Stimulated activated CD4-positive, alpha-beta T cell treated with anti-CD3 and anti-CD28 coated beads, Interleukin-1b, Interleukin-23, amount 100 ng/mL, for 48 hours (primary cell): ENCODE measurements at regions not wholly inside any gene's neighbourhood (a gene's known extent, or its start where the extent isn't known, plus 50 kb on each side); places are given as distances from the start of the nearest gene placed in this dataset.
"Not testable (repeated sequence)": the region's sequence is repeated elsewhere in the genome, so short reads cannot be mapped to it uniquely, and the experiment has no call there.

Experiments used
- DNase-seq: peaks from one replicate; pipeline ENCODE4 v3.0.0-alpha.2; 2020

DNA sequence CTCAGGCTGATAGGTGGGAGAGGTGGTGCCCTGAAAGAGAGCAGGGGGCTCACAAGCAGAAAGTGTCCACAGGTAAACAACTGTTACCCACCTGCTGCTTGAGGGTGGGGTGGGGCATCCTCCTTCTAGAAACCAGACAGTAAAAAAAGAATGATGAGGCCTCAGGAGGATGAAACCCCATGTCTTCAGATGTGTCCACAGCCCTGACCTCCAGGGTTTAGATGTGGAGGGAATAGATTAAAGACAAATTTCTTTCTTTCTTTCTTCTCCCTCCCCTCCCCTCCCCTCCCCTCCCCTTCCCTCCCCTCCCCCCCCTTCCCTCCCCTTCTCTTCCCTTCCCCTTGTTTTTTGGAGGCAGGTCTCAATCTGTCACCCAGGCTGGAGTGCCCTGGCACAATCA lies 333.5 kb upstream of the NUPR2 start:
- no peak for DNase-seq

DNA sequence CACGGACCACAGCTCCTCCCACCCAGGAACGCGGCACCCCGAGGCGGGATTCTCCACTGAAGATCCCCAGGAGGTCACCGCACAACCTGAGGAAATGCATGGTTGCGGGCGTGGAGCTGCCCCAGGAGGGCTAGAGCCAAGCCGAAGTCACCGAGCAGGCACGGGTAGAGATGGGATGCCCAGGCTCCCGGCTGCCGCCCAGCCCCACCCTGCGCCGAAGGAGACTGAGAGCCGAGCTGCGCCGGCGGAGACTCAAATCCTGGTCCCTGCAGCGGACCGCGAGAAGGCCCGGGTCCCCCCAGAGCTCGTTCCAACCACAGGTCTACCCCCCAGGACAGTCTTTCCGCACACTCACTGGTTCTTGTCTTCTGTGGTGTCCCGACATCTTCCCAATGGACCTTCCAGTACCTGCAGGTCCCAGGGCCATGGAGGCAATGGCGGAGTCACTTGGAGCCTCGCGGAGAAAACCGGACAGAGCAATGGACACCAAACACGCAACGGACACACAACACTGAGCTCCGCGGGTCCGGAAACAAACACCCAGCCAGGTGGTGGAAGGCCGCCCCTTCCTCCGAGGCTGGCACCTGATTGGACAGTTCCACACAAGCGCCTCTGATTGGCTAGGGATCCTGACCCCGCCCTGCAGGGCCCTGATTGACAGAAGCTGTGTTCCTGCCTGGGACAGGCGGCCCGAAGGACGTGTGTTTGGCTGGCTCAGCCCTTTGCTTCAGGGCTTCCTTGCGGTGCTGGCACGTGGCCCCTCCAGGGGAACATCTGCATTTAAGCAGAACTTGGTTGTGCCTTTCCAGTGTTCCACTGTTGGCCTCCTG lies 331.9 kb upstream of the NUPR2 start:
- DNase-seq, result no peak

DNA sequence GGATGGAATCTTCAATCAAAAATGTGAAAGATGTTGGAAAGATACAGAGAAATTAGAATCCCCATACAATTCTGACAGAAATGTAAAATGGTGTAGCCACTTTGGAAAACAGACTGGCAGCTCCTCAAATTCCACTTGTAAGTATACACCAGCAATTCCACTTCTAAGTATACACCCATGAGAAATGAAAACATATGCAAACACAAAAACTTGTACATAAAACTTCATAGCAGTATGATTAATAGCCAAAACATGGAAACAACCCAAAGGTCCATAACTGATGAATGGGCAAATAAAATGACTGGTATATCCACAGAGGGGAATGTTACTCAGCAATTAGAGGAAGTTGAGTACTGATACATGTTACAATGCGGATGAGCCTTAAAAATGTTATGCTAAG lies 304.3 kb upstream of the NUPR2 start:
- not testable (repeated sequence) for DNase-seq

DNA sequence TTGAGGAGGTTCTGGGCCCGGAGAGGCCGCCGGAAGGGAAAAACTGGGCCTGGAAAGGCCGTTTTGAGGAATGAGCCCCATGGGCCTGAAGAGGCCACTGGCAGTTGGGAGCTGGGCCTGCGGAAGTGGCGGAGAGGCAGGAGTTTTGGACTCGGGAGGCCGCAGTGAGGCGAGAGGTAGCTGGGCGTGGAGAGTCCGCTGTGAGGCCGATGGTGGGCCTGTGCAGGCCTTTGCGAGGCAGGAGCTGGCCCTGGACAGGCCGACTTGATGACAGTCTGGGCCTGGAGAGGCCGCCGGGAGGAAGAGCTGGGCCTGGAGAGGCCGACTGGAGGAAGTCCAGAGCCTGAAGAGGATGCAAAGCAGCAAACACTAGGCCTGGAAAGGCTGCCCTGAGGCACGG lies 259.0 kb upstream of the NUPR2 start:
- no peak for DNase-seq

DNA sequence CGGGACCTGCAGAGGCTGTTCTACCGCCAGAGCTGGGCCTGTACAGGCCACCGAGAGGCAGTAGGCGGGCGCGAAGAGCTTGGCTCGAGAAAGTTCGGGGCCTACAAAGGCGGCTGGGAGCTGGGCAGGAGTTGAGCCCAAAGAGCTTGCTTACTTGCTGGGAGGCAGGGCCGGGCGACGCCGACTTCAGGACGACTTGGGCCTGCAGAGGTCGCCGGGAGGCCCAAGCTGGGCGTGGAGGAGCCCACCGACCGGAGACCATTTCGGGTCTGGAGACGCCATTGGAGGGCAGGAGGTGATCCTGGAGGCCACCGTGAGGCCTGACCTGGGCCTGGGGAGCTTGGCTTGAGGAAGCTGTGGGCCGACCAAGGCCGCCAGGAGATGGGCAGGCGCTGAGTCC lies 258.4 kb upstream of the NUPR2 start:
- not testable (repeated sequence) for DNase-seq

DNA sequence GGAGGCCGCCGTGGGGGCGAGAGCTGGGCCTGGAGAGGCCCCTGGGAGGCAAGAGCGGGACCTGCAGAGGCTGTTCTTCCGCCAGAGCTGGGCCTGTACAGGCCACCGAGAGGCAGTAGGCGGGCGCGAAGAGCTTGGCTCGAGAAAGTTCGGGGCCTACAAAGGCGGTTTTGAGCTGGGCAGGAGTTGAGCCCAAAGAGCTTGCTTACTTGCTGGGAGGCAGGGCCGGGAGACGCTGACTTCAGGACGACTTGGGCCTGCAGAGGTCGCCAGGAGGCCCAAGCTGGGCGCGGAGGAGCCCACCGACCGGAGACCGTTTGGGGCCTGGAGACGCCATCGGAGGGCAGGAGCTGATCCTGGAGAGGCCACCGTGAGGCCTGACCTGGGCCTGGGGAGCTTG lies 257.1 kb upstream of the NUPR2 start:
- not testable (repeated sequence) for DNase-seq

DNA sequence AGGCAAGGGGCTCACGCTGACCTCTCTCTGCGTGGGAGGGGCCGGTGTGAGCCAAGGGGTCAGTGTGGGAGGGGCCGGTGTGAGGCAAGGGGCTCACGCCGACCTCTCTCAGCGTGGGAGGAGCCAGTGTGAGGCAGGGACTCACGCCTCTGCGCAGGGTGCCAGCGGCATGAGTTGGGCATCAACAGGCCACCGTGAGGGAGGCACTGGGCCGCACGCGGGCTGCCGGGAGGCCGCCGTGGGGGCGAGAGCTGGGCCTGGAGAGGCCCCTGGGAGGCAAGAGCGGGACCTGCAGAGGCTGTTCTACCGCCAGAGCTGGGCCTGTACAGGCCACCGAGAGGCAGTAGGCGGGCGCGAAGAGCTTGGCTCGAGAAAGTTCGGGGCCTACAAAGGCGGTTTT lies 255.6 kb upstream of the NUPR2 start:
- DNase-seq, result peak; percentile 16

- DNase-seq, result not testable (repeated sequence)
Measured at GRCh38 chr7:56370208-56370872, 254.1 kb upstream of the NUPR2 start.

DNA sequence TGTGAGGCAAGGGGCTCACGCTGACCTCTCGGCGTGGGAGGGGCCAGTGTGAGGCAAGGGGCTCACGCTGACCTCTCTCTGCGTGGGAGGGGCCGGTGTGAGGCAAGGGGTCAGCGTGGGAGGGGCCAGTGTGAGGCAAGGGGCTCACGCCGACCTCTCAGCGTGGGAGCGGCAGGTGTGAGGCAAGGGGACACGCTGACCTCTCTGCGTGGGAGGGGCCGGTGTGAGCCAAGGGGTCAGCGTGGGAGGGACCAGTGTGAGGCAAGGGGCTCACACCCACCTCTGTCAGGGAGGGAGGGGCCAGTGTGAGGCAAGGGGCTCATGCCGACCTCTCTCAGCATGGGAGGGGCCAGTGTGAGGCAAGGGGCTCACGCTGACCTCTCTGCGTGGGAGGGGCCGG lies 251.7 kb upstream of the NUPR2 start:
- not testable (repeated sequence) for DNase-seq

- DNase-seq, result not testable (repeated sequence)
Measured at GRCh38 chr7:56367411-56367810, 251.2 kb upstream of the NUPR2 start.

DNA sequence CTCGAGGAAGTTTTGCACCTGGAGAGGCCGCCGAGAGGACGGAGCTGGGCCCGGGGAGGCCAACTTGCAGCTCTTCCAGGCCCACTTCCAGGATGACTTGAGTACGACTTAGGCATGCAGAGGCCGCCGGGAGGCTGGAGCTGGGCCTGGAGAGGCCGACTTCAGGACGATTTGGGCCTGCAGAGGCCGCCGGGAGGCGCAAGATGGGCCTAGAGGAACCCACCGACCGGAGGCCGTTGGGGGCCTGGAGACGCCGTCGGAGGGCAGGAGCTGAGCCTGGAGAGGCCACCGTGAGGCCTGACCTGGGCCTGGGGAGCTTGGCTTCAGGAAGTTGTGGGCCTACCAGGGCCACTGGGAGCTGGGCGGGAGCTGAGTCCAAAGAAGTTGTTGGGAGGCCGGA lies 250.5 kb upstream of the NUPR2 start:
- not testable (repeated sequence) for DNase-seq

GRCh38 chr7:56352576-56352975 lies 236.4 kb upstream of the NUPR2 start:
- not testable (repeated sequence) for DNase-seq

DNA sequence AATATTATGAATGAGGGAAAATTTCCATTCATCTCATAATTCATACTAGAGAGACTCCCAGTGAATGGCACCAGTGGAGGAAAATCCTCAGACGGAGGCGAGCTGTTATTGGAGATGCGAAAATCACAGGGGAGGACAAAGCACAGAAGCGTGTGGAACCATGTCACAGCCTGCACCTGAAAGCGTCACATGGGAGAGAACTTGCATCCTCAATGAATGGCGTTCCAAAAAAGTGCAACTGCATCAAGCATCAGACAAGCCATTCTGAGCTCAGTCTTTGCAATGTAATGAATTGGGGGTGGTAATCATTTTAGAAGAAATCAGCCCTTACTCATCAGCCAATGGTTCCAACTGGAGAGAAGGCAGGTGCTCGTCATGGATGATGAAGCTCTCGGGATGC lies 235.0 kb upstream of the NUPR2 start:
- DNase-seq, result not testable (repeated sequence)

GRCh38 chr7:56348311-56348710 lies 232.1 kb upstream of the NUPR2 start:
- DNase-seq, result not testable (repeated sequence)

DNA sequence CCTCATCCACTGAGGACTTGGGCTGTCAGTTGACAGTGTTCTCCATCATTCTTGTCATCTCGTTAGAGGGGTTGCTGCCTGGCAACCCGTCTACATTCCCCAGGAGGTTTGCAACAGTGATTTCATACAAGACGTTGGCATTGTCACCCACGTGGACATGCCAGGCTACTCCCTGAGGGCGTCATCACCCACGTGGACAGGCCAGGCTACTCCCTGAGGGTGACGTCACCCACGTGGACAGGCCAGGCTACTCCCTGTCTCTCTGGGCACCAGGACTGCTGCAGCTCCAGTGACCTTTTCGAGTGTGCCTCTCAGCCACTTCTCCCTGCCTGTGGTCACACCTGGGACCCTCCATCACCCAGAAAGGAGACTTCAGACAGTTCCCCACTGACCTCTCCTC lies 212.1 kb upstream of the NUPR2 start:
- not testable (repeated sequence) for DNase-seq

DNA sequence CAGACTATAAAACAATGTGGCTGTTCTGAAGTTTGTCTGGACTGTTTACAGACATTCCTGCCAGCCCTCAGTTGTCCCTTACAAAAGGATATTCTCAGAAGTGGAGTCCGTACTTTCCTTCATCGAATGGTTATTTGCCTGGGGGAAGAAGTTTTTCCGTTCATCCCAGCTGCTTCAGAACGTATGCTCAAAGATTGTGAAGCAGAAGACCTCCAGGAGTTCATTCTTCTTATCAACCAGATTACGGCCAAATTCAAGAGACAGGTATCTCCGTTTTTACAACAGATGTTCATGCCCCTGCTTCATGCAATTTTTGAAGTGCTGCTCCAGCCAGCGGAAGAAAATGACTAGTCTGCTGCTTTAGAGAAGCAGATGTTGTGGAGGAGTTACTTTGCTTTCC lies 174.3 kb upstream of the NUPR2 start:
- DNase-seq, result no peak

DNA sequence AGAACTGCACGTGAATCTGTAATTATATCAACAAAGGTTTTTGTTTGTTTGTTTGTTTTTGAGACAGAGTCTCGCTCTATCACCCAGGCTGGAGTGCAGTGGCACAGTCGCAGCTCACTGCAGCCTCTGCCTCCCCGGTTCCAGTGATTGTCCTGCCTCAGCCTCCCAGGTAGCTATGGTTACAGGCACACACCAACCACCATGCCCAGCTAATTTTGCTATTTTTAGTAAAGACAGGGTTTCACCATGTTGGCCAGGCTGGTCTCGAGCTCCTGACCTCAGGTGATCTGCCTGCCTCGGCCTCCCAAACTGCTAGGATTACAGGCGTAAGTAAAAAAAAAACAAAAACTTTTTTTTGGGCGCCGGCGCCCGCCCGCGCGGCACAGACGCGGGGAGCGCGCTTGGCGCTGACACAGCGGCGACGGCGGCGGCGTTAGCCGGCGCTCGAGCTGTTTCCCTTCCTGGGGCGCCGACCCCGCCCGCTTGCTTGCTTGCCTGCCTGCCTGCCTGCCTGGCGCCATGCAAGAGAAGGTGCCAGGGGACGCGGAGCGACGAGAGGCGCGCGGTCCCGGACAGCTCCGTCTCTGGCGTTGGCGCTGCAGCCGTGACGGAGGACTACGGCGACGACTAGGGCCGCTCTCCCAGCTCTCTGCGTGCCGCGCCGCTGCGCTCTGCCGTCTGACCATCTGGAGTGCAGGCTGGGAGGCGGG lies 171.4 kb upstream of the NUPR2 start:
- DNase-seq, result no peak

- no peak for DNase-seq
Measured at GRCh38 chr7:56256108-56256507, 139.9 kb upstream of the NUPR2 start.

GRCh38 chr7:56250135-56250534 lies 133.9 kb upstream of the NUPR2 start:
- no peak for DNase-seq

DNA sequence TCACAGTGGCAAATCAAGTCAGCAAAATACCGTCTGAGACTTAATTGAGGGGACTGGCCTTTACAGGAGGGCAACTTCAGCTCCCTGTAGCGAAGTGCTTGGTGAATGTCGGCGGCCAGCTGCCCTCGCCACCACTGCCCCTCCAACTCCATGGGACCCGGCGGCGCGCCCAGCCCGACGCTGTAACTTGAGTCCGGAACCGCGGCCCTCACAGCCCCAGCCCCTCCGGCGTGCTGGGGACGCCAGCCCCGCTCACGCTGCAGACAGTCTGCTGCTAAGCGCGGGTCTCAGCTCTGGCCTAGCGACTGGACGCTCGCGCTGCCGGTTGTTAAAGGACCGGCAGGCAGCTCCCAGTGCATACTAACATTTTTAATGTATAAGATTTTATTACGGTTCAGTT lies 113.4 kb upstream of the NUPR2 start:
- DNase-seq, result no peak

DNA sequence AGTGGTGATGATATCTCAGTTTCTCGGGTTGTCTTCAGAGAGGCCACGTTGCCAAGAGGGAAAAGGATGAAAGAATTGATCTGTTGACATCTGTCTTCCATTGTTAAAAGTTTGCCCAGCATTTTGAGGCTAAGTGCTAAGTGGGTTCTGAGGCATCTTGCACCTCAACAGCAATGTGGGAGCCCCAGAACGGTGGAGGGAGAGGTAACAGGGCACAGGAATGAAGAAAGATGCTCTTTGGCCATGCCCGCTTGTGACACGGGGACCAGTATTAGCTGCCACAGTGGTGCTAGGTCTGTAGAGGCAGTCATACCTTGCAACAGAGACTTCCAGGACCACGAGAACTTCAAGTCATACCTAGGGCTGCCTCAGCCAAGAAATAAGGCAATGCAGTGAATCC lies 106.6 kb upstream of the NUPR2 start:
- no peak for DNase-seq

DNA sequence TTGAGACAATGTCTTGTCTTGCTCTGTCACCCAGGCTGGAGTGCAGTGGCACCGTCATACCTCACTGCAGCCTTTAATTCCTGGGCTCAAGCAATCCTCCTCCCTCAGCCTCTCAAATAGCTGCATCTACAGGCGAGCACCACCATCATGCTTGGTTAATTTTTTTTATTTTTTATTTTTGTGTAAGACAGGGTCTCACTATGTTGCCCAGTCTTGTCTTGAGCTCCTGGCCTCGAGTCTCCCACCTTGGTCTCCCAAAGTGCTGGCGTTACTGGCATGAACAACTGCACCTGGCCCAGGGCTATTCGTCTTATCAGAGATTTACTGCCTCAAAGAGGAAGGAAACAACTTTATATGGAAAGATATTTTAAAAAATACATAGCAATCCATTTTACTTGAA lies 102.8 kb upstream of the NUPR2 start:
- DNase-seq, result no peak

GRCh38 chr7:56218510-56218909 lies 102.3 kb upstream of the NUPR2 start:
- DNase-seq, result no peak

- no peak for DNase-seq
Measured at GRCh38 chr7:56213574-56213973, 97.4 kb upstream of the NUPR2 start.
